Suprapubic skin (tissue), 4 donors: ENCODE measurements at regions not wholly inside any gene's neighbourhood (a gene's known extent, or its start where the extent isn't known, plus 50 kb on each side); places are given as distances from the start of the nearest gene placed in this dataset.

Source experiments
- DNase-seq, 2 donors: peaks; one replicate each; pipeline ENCODE4 v3.0.0-alpha.2; 2019; ENCODE audit warnings: low spot score in 2 of 2
- H3K27ac ChIP-seq: fragments of 200-600 bp; sonication (generic); one replicate; pipeline ENCODE4 v1.5.1; 2019
- H3K27me3 ChIP-seq: fragments of 200-600 bp; sonication (generic); one replicate; pipeline ENCODE4 v1.5.1; 2019
- H3K36me3 ChIP-seq: fragments of 200-600 bp; sonication (generic); one replicate; pipeline ENCODE4 v1.5.1; 2019
- H3K4me1 ChIP-seq: fragments of 200-600 bp; sonication (generic); one replicate; pipeline ENCODE4 v1.5.1; 2019
- H3K4me3 ChIP-seq: fragments of 200-600 bp; sonication (generic); one replicate; pipeline ENCODE4 v1.5.1; 2019; ENCODE audit warnings: mild to moderate bottlenecking
- H3K9me3 ChIP-seq: fragments of 200-600 bp; sonication (generic); one replicate; pipeline ENCODE4 v1.5.1; 2019
- CTCF ChIP-seq, 2 donors: fragments of 200-600 bp in 1 of 2; fragments of 450-650 bp in 1 of 2; sonication (generic) in 1 of 2; IDR thresholded peaks; one replicate each; pipeline ENCODE4 v1.5.1; 2016 to 2019; ENCODE audit warnings: antibody characterized with exemption in 2 of 2, mild to moderate bottlenecking in 1 of 2, moderate library complexity in 1 of 2
- EP300 ChIP-seq: sonication (generic); formaldehyde crosslinking; IDR thresholded peaks from one replicate; pipeline ENCODE4 v1.6.1; 2017; ENCODE audit warnings: antibody characterized with exemption
- POLR2A ChIP-seq, 2 donors: fragments of 450-650 bp; IDR thresholded peaks; one replicate each; pipeline ENCODE4 v1.6.1; 2017; ENCODE audit warnings: antibody characterized with exemption in 2 of 2, mild to moderate bottlenecking in 2 of 2, moderate library complexity in 2 of 2
- POLR2AphosphoS5 ChIP-seq, 3 donors: sonication (generic); formaldehyde crosslinking; IDR thresholded peaks; one replicate each; pipeline ENCODE4 v1.6.1; 2017; ENCODE audit warnings: antibody characterized with exemption in 3 of 3
- WGBS: methylation state at CpG from one replicate; pipeline ENCODE4 v1.1.5; 2018; 5-methylcytosine and 5-hydroxymethylcytosine counted together

GRCh38 chr18:27666016-27666415 lies 480.9 kb upstream of the CHST9 start:
- no peak overlapping the region for H3K27ac ChIP-seq
- H3K4me3 ChIP-seq, result no peak overlapping the region
- TF ChIP-seq POLR2A (IDR thresholded peaks at IDR 0.05) (no peak), CTCF (IDR thresholded peaks at IDR 0.05) (no peak), EP300 (no peak), POLR2AphosphoS5 (IDR thresholded peaks at IDR 0.05) (no peak)
- 69% methylated on average over 3 of the region's 3 CpGs for WGBS
- H3K36me3 ChIP-seq, result no peaks in the 10 kb centered on the region
- DNase-seq, result no peak
- no peaks in the 10 kb centered on the region for H3K4me1 ChIP-seq
- no peaks in the 10 kb centered on the region for H3K9me3 ChIP-seq
- no peaks in the 10 kb centered on the region for H3K27me3 ChIP-seq

- H3K36me3 ChIP-seq, result no peaks in the 10 kb centered on the region
- DNase-seq, result no peak
- no peaks in the 10 kb centered on the region for H3K9me3 ChIP-seq
- H3K27ac ChIP-seq, result no peak overlapping the region
- WGBS, result 46% methylated on average over 5 of the region's 5 CpGs
- no peaks in the 10 kb centered on the region for H3K4me1 ChIP-seq
- no peak for TF ChIP-seq POLR2AphosphoS5 (IDR thresholded peaks at IDR 0.05)
- TF ChIP-seq POLR2A (IDR thresholded peaks at IDR 0.05), result no peak
- TF ChIP-seq EP300, result no peak
- TF ChIP-seq CTCF (IDR thresholded peaks at IDR 0.05), result no peak
- no peak overlapping the region for H3K4me3 ChIP-seq
- H3K27me3 ChIP-seq, result no peaks in the 10 kb centered on the region
Observed at GRCh38 chr18:27665264-27665799, 480.2 kb upstream of the CHST9 start.

GRCh38 chr18:27662949-27663348 lies 477.8 kb upstream of the CHST9 start:
- 94% methylated on average over 4 of the region's 4 CpGs for WGBS
- Histone ChIP-seq H3K4me1 (no peaks in the 10 kb centered on the region), H3K27ac (no peak overlapping the region), H3K36me3 (no peaks in the 10 kb centered on the region), H3K4me3 (no peak overlapping the region), H3K27me3 (no peaks in the 10 kb centered on the region), H3K9me3 (no peaks in the 10 kb centered on the region)
- TF ChIP-seq POLR2AphosphoS5 (IDR thresholded peaks at IDR 0.05) (no peak), EP300 (no peak), POLR2A (IDR thresholded peaks at IDR 0.05) (no peak), CTCF (IDR thresholded peaks at IDR 0.05) (no peak)
- no peak for DNase-seq

GRCh38 chr18:27662537-27662936 lies 477.4 kb upstream of the CHST9 start:
- no peaks in the 10 kb centered on the region for H3K36me3 ChIP-seq
- no peaks in the 10 kb centered on the region for H3K9me3 ChIP-seq
- H3K4me1 ChIP-seq, result no peaks in the 10 kb centered on the region
- no peaks in the 10 kb centered on the region for H3K27me3 ChIP-seq
- TF ChIP-seq POLR2A (IDR thresholded peaks at IDR 0.05), result no peak
- TF ChIP-seq EP300, result no peak
- no peak for TF ChIP-seq CTCF (IDR thresholded peaks at IDR 0.05)
- no peak for TF ChIP-seq POLR2AphosphoS5 (IDR thresholded peaks at IDR 0.05)
- no peak overlapping the region for H3K27ac ChIP-seq
- H3K4me3 ChIP-seq, result no peak overlapping the region
- no peak for DNase-seq

GRCh38 chr18:27661320-27662018 lies 476.4 kb upstream of the CHST9 start:
- Histone ChIP-seq H3K36me3 (no peaks in the 10 kb centered on the region), H3K27me3 (no peaks in the 10 kb centered on the region), H3K4me1 (no peaks in the 10 kb centered on the region), H3K9me3 (no peaks in the 10 kb centered on the region), H3K27ac (no peak overlapping the region), H3K4me3 (no peak overlapping the region)
- no peak for DNase-seq
- 68% methylated on average over 8 of the region's 8 CpGs for WGBS
- TF ChIP-seq POLR2A (IDR thresholded peaks at IDR 0.05) (no peak), CTCF (IDR thresholded peaks at IDR 0.05) (no peak), EP300 (no peak), POLR2AphosphoS5 (IDR thresholded peaks at IDR 0.05) (no peak)
